Keratinocyte (primary cell): ENCODE measurements at regions not wholly inside any gene's neighbourhood (a gene's known extent, or its start where the extent isn't known, plus 50 kb on each side); places are given as distances from the start of the nearest gene placed in this dataset.
"Not testable (repeated sequence)": the region's sequence is repeated elsewhere in the genome, so short reads cannot be mapped to it uniquely, and the experiment has no call there.

Experiments
- EZH2 ChIP-seq: IDR thresholded peaks from one replicate; pipeline ENCODE4 v1.6.1; 2012; ENCODE audit warnings: inconsistent platforms, mild to moderate bottlenecking, low read length, moderate library complexity
- TF ChIP-seq, protein P1 (sequence below), 3 experiments: IDR thresholded peaks in 1 of 3; conservative IDR thresholded peaks in 1 of 3; optimal IDR thresholded peaks in 1 of 3; 2 replicates in 2 of 3; 3 replicates in 1 of 3; pipeline versions ENCODE3 to v1.5.1; 2011; ENCODE audit warnings: low read length in 3 of 3, mild to moderate bottlenecking in 3 of 3, moderate library complexity in 2 of 3, control low read depth in 1 of 3, inconsistent platforms in 1 of 3; ENCODE audit not compliant: insufficient read depth in 2 of 3; ENCODE audit errors: extremely low read depth in 1 of 3

DNA sequence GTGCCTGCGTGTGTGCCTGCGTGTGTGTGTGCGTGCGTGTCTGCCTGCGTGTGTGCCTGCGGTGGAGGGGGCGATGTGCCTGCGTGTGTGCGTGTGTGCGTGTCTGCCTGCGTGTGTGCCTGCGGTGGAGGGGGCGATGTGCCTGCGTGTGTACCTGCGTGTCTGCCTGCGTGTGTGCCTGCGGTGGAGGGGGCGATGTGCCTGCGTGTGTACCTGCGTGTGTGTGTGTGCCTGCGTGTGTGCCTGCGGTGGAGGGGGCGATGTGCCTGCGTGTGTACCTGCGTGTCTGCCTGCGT lies 116.7 kb upstream of the ZNF516 start:
- TF ChIP-seq, protein P1, sequence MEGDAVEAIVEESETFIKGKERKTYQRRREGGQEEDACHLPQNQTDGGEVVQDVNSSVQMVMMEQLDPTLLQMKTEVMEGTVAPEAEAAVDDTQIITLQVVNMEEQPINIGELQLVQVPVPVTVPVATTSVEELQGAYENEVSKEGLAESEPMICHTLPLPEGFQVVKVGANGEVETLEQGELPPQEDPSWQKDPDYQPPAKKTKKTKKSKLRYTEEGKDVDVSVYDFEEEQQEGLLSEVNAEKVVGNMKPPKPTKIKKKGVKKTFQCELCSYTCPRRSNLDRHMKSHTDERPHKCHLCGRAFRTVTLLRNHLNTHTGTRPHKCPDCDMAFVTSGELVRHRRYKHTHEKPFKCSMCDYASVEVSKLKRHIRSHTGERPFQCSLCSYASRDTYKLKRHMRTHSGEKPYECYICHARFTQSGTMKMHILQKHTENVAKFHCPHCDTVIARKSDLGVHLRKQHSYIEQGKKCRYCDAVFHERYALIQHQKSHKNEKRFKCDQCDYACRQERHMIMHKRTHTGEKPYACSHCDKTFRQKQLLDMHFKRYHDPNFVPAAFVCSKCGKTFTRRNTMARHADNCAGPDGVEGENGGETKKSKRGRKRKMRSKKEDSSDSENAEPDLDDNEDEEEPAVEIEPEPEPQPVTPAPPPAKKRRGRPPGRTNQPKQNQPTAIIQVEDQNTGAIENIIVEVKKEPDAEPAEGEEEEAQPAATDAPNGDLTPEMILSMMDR (optimal IDR thresholded peaks at IDR 0.05 in 1 of 3, IDR thresholded peaks at IDR 0.05 in 1 of 3, conservative IDR thresholded peaks at IDR 0.05 in 1 of 3; ENCODE audit: extremely low read depth in 1 of 3, insufficient read depth in 2 of 3, low read length in 3 of 3), result not testable (repeated sequence)
- not testable (repeated sequence) for TF ChIP-seq EZH2
